GM19395 (cell line): ENCODE measurements at regions not wholly inside any gene's neighbourhood (a gene's known extent, or its start where the extent isn't known, plus 50 kb on each side); places are given as distances from the start of the nearest gene placed in this dataset.

Experiments
- ATAC-seq: cut with Tn5 transposase; IDR thresholded peaks from one replicate; pipeline ENCODE4 v1.9.1; 2021; ENCODE audit warnings: mild to moderate bottlenecking, moderate library complexity; ENCODE audit not compliant: unreplicated experiment

GRCh38 chr18:45518311-45519155 lies 96.7 kb upstream of the SLC14A2 start:
- no peak for ATAC-seq

GRCh38 chr18:45519411-45520280 lies 95.6 kb upstream of the SLC14A2 start:
- ATAC-seq = no peak

DNA sequence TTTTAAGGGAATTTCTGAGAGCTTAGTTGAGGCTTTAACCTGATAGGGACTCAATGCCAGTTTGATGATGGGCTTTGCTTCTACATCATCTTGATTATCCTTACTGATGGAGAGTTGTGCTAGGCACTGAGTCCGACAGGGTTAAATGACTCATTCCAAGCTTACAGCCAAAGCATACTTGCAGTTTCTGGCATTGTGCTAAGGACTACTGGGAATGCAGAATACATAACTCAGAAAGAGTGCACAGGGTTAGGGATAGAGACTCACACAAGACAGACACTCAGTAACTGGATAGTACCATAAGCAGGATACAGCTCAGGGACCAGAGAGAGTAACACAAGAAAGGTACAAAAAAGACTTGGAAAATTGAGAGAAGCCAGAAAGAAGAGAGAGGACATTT lies 94.1 kb upstream of the SLC14A2 start:
- ATAC-seq = no peak

DNA sequence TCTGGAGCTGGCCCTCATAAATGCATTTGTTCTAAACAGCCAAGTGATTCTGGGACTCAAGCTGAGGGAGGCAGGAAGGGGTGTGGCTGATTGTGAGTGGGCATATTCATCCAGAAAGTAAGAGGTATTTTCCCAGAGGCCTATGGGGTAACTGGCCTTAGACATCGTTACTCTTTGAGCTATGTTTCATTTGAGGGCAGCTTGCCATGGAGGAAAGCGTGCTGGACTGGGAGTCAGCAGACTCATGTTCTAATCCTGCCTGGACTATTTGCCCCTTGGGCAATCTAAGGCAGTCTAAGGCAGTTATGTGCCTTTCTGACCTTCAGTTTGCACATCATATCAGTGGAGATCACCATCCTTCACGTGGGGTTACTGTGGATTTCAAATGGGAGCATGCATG lies 93.5 kb upstream of the SLC14A2 start:
- no peak for ATAC-seq

DNA sequence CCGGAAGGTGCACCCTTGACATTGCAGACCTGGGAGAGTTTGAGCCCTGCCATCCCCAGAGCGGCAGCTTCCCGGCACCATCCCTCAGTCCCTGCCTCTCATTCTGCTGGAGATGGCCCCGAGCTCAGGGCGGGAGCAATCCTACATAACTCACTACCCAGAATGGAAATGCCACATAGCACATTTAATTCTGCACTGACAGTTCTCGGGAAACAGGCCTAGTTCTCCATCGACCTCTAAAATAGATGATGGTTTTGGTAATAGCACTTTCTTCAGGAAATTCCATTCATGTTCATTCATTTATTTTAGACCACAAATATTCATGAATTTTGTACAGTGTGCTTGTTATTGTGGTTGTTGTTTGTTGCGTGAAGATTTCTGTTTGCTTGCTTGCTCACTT lies 92.9 kb upstream of the SLC14A2 start:
- ATAC-seq = no peak

GRCh38 chr18:45525301-45525700 lies 90.0 kb upstream of the SLC14A2 start:
- no peak for ATAC-seq

- no peak for ATAC-seq
These were observed 89.0 kb upstream of the SLC14A2 start for GRCh38 chr18:45526114-45526841.

GRCh38 chr18:45527891-45528290 lies 87.4 kb upstream of the SLC14A2 start:
- no peak for ATAC-seq

GRCh38 chr18:45528712-45529336 lies 86.5 kb upstream of the SLC14A2 start:
- ATAC-seq = no peak

GRCh38 chr18:45538444-45538843 lies 76.8 kb upstream of the SLC14A2 start:
- ATAC-seq = no peak

GRCh38 chr18:45539491-45539891 lies 75.8 kb upstream of the SLC14A2 start:
- no peak for ATAC-seq

- ATAC-seq = no peak
These were observed 75.2 kb upstream of the SLC14A2 start for GRCh38 chr18:45540125-45540524.

DNA sequence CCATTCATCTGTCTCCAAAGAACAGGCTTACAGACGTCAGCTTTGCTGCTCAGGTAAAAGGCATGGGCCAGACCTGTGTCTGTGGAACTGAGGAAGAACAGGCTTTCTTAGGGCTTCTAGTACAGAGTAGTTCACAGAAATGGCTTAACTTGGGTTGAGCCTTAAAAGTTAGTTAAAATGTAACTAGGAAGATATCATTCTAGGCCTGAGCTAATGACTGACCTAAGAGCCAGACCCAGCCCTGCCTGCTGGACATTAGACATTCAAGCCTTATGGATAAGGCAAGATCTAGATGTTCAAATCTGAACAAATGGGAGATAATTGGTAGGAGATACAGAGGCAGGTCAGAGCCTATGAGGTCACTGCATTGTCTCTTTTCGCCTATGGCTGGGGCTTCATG lies 73.9 kb upstream of the SLC14A2 start:
- no peak for ATAC-seq

- no peak for ATAC-seq
These were observed 73.2 kb upstream of the SLC14A2 start for GRCh38 chr18:45542043-45542442.

DNA sequence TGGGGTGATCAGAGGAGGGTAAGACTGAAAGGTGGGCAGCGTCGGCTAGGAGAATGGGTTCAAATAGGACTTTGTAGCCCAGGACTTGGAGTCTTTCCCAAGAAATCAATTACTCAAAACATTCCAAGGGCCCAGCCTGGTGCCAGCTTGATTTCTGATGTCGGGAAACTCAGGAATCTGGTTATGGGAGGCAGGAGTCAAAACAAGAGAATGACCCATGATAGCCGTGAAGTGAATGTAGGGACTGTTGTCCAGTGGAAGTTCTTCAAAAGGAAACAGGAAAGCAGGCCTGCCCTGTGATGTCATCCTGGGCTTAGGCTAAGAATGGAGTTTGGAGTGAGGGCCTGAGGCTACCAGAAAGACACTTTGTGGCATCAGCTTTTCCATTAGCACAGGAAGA lies 67.4 kb upstream of the SLC14A2 start:
- ATAC-seq = no peak

DNA sequence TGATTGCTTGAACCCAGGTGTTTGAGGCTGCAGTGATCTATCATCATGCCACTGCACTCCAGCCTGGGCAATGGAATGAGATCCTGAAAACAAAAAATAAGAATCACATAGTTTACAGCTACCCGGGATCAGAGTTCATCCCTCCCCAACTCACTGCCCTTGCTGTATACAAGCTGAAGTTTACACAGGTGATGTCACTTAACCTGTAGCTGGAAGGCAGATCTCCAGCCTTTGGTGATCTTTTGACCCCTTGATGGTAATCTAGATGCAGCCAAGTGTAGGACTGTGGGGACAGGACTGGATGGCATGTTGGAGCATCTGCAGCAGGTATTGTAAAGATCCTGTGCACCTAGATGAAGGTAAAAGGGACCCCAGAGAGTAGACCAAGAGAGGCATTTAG lies 66.7 kb upstream of the SLC14A2 start:
- ATAC-seq = no peak

DNA sequence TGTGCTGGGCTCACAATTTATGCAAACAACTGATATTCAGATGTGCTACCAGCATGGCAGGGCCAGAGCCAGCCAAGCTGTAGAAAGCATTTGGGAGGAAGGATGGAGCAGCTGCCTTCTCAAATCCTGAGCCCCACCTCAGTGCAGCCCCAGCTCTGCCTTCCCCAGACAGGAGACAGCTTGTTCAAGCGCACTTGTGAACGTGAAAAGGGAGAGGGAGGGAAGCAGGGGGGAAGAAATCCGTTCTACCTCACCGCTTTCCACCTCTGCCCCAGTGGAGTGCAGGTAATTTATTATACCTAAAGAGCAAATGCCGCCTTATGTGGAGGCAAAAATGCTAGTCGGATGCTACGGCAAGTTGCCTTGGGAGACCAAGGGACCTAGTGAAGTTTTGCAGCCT lies 66.0 kb upstream of the SLC14A2 start:
- ATAC-seq = no peak

- no peak for ATAC-seq
These were observed 64.0 kb upstream of the SLC14A2 start for GRCh38 chr18:45551142-45551815.

- ATAC-seq = no peak
These were observed 61.4 kb upstream of the SLC14A2 start for GRCh38 chr18:45553723-45554388.

GRCh38 chr18:45554389-45554737 lies 60.9 kb upstream of the SLC14A2 start:
- no peak for ATAC-seq
